ENCODE measurements at regions not wholly inside any gene's neighbourhood (a gene's known extent, or its start where the extent isn't known, plus 50 kb on each side); places are given as distances from the start of the nearest gene placed in this dataset.

GRCh38 chr6:19682859-19683258 lies 154.3 kb upstream of the ID4 start:
- Histone ChIP-seq H3K79me2 (replicated peaks; ENCODE audit: insufficient read depth, low read length) (no peaks in the 10 kb centered on the region), H3K4me2 (ENCODE audit: low read length) (no peak overlapping the region), H3K27me3 (ENCODE audit: insufficient read depth, low read depth, low read length) (no peaks in the 10 kb centered on the region), H3K4me3 (ENCODE audit: low read length) (no peak overlapping the region), H3K9me2 (ENCODE audit: insufficient read depth, low read length) (no peaks in the 10 kb centered on the region), H3F3A (ENCODE audit: insufficient read depth, low read length, poor library complexity, severe bottlenecking) (no peaks in the 10 kb centered on the region), H3K36me3 (ENCODE audit: insufficient read depth, low read length) (no peaks in the 10 kb centered on the region), H3K9ac (ENCODE audit: low read length) (no peak overlapping the region), H2AFZ (ENCODE audit: low read depth, low read length) (no peak overlapping the region), H3K9me3 (ENCODE audit: low read length) (no peaks in the 10 kb centered on the region), H4K20me1 (ENCODE audit: insufficient read depth) (no peaks in the 10 kb centered on the region), H3K27ac (ENCODE audit: low read length) (no peak overlapping the region)
- no peak for TF ChIP-seq EZH2 (IDR thresholded peaks at IDR 0.05; ENCODE audit: borderline replicate concordance, insufficient read depth, low read length, poor library complexity, severe bottlenecking)
- no peak for TF ChIP-seq POLR2AphosphoS5 (IDR thresholded peaks at IDR 0.05)
- no peak for TF ChIP-seq CTCF (IDR thresholded peaks at IDR 0.05; ENCODE audit: poor library complexity, severe bottlenecking)

DNA sequence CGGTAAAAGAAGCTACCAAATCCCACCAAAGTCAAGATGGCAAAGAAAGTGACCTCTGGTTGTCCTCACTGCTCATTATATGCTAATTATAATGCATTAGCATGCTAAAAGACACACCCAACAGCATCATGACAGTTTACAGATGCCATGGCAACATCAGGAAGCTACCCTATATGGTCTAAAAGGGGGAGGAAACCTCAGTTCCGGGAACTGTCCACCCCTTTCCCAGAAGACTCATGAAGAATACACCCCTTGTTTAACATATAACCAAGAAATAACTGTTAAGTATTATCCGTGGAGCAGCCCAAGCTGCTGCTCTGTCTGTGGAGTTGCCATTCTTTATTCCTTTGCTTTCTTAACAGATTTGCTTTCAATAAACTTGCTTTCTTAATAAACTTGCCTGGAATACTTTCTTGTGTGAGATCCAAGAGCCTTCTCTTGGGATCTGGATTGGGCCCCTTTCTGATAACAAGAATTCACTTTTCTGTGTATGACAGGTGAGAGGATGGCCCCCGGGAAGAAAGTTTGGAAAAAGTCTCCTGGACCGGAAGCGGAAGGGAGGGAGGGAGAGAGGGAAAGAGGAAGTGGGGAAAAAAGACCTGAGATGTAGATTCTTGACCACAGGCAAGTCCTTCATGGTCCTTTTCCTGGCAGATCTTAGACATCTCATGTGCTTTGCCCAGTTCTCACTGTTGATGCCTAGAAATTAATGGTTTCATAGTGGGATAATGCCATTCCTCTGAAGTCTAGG lies 146.7 kb upstream of the ID4 start:
- no peaks in the 10 kb centered on the region for H3K36me3 ChIP-seq (ENCODE audit: insufficient read depth, low read length)
- no peaks in the 10 kb centered on the region for H3F3A ChIP-seq (ENCODE audit: insufficient read depth, low read length, poor library complexity, severe bottlenecking)
- no peaks in the 10 kb centered on the region for H4K20me1 ChIP-seq (ENCODE audit: insufficient read depth)
- TF ChIP-seq MXI1 (conservative IDR thresholded peaks at IDR 0.05; ENCODE audit: poor library complexity, severe bottlenecking), result no peak
- TF ChIP-seq SMC3 (conservative IDR thresholded peaks at IDR 0.05; ENCODE audit: poor library complexity), result no peak
- TF ChIP-seq TAF1 (IDR thresholded peaks at IDR 0.05; ENCODE audit: low read depth), result no peak
- TF ChIP-seq RAD21 (conservative IDR thresholded peaks at IDR 0.05), result no peak
- no peak for TF ChIP-seq EZH2 (IDR thresholded peaks at IDR 0.05; ENCODE audit: borderline replicate concordance, insufficient read depth, low read length, poor library complexity, severe bottlenecking)
- no peak for TF ChIP-seq CTCF (IDR thresholded peaks at IDR 0.05; ENCODE audit: poor library complexity, severe bottlenecking)
- TF ChIP-seq EP300 (conservative IDR thresholded peaks at IDR 0.05; ENCODE audit: poor library complexity, severe bottlenecking), result no peak
- TF ChIP-seq POLR2AphosphoS5 (IDR thresholded peaks at IDR 0.05), result no peak
- H3K9me2 ChIP-seq (ENCODE audit: insufficient read depth, low read length), result no peaks in the 10 kb centered on the region
- peak overlapping the region; percentile 95 for H3K27ac ChIP-seq (ENCODE audit: low read length)
- peak overlapping the region; percentile 73 for H3K4me3 ChIP-seq (ENCODE audit: low read length)
- H3K9ac ChIP-seq (ENCODE audit: low read length), result peak overlapping the region; percentile 85
- H3K79me2 ChIP-seq (replicated peaks; ENCODE audit: insufficient read depth, low read length), result peaks cover 3% of the 10 kb centered on the region
- H3K4me2 ChIP-seq (ENCODE audit: low read length), result peak overlapping the region; percentile 71
- no peaks in the 10 kb centered on the region for H3K27me3 ChIP-seq (ENCODE audit: insufficient read depth, low read depth, low read length)
- H2AFZ ChIP-seq (ENCODE audit: low read depth, low read length), result no peak overlapping the region
- H3K9me3 ChIP-seq (ENCODE audit: low read length), result no peaks in the 10 kb centered on the region
